AML-193 (cell line): ENCODE measurements at regions not wholly inside any gene's neighbourhood (a gene's known extent, or its start where the extent isn't known, plus 50 kb on each side); places are given as distances from the start of the nearest gene placed in this dataset.

Experiments
- DNase-seq, 2 experiments: peaks; one replicate each; lab custom pipeline; 2025; lab: John Stamatoyannopoulos, UW

DNA sequence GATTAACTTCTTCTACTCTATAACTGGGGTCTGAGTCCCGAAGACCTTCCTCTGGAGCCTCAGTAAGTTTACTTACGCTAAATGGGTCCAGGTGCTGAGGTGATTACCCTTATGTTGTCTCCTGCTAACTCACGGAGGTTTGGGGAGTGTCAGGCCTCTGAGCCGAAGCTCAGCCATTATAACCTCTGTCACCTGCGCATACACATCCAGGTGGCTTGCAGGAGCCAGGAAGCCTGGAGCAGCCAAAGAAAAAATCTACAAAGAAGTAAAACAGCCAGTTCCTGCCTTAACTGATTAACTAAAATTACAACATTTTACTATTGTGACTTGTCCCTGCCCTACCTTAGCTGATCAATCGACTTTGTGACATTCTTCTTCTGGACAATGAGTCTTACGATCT, 350.7 kb downstream of the GLRX3 start:
- DNase-seq, result no peak

DNA sequence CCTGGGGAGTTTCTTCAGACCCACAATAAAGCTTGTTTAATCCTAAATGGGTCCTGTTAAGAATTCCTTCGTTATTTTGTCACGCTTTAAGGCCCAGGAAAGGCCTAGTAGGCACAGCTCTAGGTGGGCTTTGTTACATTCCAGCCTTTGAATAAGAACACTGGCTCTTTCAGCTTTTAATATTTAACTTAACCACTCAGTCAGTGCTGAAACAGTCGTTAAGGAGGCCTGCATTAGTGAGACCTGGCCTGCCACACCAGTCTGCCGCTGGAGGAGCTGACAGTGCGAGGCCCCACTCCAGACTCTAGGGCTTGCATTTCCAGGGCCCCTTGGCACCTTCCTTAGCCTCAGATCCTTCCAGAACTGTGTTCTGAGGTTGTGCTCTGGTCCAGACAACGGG, 351.4 kb downstream of the GLRX3 start:
- DNase-seq, result no peak

DNA sequence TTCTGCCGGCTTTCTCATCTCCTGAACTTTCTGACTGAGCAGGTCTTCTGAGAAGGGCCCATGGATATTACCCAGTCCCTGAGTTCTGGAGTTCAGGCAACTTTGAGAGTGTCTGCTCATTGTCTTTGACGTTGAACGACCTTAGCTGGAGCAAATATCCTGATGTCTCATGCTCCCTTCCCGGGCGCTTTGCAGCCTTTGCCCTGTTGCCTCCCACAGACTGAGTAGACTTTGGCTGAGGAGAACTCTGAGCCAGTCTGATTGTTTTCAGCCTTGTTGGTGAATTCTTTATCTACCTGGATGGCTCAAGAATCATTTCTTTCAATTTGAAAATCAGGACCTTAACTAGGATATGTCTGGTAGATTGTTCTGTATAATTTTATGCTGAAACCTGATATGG, 353.7 kb downstream of the GLRX3 start:
- no peak for DNase-seq

DNA sequence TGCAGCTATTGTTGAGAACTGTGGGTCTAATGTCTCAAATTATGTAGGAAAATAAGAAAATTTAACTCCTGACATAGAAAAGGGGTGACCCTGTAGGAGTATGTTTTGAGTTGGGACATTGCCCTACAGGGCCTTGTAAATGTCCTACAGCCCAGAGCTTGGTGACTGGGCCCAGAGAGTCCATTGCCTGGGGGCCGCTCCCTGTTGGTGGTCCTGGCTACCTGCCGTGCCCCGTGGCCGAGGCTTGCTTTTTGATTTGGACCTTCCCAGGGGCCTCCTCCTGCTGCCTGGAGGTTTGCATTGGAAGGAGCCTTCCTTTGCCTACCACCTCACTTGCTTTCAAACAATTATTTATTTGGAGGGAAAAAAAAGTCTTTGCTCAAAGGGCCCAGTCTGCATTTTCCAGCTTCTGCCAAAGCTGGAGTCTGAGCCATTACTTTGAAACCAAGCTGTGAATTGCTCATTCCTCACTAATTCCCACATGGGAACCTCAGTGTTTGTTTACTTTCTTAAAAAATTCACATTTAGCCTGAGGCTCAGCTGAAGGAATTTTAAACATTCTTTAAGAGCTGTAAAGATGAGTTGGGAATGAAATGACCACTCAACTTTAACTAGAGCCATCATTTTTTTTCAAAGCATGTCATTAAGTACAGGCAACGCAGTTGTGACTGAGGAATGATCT, 355.0 kb downstream of the GLRX3 start:
- no peak for DNase-seq

DNA sequence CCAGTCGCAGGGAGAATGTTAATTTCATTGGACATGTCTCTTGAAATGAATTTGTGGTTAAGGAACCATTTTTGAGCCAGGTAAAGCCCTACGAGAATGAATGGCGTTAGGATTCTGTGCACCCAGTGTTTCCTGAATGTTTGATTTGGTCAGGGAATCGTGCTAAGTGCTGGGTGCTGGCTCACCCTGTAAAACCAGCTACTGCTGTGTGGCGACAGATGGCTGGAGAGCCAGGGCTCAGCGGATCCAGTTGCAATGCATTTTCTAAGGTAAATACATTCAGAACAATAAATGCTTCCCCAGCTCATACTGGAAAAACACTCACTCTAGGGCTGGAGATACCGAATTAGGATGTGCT, 355.5 kb downstream of the GLRX3 start:
- DNase-seq, result no peak

DNA sequence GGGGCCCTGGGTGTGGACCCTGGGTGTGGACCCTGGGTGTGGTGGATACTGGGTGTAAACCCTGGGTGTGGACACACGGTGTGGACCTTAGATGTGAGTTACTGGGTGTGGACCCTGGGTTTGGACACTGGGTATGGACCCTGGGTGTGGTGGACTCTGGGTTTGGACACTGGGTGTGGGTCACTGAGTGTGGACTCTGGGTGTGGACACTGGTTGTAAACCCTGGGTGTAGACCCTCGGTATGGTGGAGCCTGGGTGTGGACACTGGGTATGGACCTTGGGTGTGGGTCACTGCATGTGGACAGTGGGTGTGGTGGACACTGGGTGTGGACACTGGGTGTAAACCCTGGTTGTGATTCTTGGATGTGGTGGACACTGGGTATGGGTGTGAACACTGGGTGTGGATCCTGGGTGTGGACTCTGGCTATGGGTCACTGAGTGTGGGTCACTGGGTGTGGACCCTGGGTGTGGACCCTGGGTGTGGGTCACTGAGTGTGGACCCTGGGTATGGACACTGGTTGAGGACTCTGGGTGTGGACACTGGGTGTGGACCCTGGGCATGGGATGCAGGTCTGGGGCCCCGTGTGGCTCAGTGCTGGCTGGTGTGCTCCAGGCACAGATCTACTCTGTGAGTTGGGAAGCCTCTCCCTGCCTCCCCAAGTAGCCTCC, 356.2 kb downstream of the GLRX3 start:
- no peak for DNase-seq

DNA sequence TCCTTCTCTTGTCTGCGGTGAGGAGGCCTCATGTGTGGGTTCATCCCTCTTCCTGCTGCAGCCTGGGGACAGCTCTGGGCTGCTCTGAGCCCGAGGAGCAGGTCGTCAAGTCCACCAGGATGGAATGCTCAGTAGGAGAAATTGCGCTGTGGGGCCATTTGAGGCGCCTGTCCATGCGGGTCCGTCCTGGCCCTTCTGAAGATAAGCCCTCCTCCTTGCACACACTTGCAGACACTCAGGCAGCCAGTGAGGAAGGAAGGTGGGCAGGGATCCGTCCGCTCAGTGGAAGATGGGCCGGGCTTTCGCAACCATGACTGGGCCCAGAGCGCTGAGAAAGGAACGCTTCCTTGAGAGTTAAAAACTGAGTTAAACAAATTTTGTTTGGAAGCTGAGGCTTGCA, 356.8 kb downstream of the GLRX3 start:
- no peak for DNase-seq

DNA sequence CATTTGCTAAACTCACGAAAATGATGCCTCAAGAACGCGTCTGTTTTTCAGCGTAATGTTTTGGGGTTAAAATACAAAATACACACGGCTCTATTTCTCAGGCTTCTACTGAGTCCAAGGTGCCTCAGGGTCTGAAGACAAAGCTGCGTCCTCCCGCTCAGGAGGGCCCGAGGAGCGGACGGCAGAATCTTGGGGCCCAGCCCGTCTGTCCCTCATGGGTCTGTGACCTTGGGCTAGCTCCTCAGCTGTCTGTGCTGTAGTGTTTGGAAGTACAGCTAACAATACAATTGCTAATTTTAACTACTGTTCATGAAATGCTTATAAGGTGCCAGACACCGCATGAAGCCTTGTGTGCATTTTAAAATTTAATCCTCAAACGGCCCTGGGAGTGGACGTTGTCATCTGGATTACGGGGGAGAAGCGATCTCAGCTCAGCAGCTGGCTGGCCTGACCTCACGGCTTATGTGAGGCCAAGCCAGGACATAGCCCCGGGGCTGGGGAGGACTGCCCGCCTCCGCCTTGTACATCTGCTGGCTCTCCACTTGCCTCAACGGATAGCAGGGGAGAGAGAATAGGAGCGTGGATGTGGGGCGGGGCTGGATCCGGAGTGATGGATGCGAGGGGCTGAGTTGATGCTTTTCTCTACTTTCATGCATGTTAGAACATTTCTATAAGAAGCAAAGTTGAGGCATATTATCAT, 357.4 kb downstream of the GLRX3 start:
- no peak for DNase-seq

DNA sequence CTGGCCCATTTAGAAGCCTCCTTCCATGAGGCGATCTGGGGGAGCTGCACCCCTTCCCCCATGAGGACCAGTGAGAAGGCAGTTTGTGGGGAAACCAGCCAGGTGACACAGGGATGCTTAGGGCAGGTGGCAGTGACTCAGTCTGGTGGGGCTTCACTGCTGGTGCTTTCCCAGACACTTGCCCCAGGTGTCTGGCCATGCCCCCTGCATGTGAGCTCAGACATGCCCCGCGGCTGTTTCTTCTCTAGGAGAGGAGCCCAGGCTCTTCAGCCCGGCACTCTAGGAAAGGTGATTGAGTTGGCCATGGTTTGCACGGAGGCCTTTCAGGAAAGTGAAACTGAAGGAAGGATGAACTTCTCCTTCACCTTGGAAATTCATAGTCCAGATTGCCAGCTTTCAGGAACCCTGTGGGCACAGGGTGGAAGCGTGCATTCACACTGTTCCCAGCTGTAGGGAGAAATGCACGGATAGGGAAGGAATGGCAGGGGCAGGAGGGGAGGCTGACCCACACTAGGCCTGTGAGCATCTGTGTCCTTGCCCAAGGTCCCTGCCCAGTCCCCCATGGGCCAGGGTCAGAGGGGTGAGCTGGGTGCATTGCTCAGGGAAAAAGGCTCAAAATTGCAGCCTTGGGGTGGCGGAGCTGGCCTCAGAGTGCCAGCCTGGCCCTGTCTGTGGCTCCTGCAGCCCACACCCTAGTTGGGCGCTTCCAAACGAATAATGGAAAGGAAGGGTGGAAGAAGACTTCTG, 359.1 kb downstream of the GLRX3 start:
- DNase-seq, result no peak

DNA sequence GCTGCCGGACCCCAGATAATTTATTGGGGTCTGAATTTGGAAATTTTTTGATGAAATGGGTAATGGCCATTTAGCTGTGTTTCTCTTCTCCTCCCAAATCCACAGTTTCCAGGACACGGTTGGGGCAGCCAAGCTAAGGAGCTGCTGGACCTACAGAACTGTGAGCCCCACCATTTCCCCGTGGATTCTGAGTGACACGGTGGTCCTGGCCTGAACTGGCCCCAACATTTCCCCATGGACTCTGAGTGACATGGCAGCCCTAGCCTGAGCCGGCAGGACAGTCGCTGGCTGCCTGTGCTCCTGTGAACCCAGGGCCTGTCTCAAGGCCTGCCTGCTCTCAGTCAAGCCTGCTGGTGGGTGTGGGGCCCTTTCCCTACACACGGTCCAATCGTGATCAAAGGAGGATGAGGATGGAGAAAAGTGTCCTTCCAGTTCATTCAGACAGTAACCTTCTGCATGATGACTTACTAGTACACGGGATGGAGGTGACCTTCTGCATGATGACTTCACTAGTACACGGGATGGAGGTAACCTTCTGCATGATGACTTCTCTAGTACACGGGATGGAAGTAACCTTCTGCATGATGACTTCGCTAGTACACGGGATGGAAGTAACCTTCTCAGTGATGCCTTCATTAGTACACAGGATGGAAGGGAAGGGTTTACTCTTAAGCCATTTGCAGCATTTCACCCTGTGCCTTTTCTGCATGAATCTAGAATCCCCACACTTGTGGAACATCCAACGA, 359.9 kb downstream of the GLRX3 start:
- DNase-seq, result no peak

DNA sequence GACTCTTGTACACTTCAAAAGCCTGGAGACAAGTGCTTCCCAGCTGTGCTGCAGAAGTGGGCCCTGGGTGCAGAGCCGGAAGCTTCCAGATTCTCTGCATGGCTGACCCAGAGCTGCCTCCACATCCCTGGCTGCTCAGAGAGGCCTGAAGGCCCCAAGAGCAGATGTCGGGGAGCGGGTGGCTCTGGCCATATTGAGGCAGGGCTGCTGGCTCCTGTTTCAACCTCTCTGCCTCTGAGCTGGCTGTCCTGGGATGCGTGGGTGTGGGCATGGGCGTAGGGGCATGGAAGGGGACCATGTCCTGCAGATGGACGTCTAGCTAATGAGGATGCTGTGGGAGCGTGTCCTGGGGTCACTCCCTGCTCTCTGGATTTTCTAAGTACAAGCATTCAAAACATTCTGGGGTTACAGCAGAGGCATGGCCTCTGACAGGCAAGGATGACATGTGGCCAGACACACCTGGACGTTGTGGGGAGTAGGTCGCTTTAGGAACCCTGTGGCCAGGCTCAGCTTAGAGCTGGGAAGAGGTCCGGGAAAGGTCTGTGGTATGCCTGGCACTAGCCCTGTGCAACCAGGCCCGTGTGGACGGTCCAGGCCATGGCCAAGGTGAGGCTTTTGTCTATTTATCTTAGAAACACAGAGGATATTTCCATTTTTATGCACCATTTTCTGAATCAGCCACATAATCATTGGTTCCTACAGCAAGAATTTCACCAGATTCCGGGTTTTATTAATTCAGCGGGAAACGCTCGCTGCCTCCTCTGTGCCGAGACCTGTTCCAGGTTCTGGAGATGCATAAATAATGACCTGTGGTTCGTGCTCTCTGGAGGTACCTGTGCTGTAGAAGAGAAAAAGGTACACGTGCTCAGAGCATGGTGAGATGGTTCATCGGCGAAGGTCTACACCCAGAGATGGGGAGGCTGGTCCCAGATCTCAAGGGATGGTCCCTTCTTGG, 361.1 kb downstream of the GLRX3 start:
- DNase-seq, result no peak

DNA sequence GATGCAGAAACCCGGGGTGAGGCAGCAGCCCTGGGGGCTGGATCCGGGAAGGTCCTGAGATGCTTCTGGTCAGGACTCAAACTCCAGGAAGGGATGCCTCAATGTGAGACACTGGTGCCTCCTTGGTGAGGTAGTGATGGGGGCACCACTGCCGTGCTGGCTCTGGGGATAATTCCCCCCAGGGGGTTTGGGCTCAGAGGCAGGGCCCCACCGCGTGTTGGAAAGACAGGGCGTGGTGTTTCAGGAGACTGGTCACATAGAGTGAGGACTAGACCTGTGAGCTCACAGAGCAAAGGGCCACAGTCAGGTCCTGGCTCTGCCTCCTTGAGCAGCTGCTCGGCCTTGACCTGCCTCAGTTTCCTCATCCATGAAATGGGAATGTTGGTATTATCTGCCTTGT, 361.9 kb downstream of the GLRX3 start:
- no peak for DNase-seq

DNA sequence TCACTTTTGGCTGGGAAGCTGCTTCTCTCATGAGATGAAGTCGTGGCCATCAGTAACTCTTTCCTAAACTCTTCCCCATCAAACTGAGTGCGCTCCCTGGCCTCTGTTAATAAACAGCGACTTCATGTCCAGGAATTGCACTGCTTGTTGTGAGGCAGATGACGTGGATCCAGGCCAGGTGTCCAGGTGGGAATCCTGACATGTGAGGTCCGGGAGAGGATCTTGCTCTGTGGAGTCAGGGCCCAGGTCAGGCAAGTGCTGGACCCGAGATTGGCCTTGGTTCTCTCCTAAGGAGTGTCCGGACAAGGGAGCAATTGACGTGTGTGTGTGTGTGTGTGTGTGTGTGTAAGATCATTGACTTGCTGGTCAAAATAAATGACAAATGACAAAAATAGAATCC, 362.7 kb downstream of the GLRX3 start:
- no peak for DNase-seq

DNA sequence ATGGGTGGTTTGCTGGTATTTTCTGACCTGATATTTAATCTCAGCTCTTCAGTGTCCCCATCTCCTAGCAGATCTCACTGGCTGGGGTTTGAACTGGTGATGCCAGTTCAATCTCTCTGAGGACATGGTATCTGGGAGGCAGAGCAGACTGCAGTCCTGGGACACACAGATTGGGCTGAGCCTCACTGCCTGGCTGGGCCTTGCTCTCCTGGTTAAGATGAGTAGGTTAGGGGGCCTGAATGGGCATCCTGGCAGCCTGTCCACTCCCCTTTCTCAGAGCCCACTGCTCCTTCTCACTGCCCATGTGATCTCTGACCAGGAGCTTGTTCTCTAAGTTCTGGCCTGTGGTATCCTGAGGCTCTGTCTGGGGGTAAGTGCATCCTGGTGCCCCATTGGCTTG, 363.4 kb downstream of the GLRX3 start:
- no peak for DNase-seq

DNA sequence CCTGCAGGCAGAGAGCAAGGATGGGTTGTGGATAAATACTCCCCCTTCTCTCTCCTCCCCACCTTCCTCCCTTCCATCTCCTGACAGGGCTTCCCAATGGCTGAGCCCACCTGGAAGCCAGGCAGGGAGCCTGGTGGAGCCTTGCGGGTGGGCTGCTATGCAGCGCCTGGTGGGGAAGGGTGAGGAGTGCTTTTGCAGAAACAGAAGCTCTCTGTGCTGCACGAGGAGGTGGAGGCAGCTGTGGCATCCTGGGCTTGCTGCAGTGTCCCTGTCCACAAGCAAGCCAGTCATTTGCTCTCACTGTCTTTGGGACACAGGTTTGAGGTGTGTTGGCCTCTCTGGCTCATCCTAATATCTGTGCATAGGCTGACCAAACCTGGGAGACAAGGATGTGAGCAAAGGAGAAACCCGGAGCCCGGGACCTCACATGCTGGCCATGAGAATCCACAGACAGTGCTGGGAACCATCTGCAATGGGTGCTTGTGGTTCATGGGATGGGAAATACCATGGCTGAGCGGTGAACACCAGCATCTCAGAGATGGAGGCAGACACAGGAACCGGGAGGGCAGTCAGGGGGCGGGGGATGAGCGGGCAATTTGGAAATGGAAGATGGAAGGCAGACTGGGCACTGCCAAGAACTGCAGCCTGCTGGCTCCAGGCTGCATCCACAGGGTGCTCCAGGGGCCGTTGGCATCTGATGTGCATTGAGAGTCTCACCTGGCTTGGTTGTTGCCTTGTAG, 364.2 kb downstream of the GLRX3 start:
- DNase-seq, result no peak

DNA sequence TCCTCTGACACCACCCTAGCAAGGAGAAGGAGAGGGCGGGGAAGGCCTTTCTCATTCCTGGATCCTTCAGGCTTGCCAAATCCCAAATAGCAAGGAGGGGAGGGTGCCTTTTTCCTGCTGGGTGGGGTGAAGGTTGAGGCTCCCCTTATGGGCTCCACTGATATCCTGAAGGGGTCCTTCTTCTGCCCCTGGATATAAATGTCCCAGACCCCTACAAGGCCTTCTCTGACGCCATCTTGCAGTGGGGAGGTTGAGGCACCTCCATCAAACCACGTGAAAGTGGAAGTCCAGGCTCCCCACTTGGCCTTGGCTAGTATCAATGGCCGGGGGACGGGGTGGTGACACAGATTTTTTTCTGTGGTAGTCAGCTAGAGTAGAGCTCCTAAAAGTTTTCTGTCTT, 371.3 kb downstream of the GLRX3 start:
- DNase-seq, result no peak

DNA sequence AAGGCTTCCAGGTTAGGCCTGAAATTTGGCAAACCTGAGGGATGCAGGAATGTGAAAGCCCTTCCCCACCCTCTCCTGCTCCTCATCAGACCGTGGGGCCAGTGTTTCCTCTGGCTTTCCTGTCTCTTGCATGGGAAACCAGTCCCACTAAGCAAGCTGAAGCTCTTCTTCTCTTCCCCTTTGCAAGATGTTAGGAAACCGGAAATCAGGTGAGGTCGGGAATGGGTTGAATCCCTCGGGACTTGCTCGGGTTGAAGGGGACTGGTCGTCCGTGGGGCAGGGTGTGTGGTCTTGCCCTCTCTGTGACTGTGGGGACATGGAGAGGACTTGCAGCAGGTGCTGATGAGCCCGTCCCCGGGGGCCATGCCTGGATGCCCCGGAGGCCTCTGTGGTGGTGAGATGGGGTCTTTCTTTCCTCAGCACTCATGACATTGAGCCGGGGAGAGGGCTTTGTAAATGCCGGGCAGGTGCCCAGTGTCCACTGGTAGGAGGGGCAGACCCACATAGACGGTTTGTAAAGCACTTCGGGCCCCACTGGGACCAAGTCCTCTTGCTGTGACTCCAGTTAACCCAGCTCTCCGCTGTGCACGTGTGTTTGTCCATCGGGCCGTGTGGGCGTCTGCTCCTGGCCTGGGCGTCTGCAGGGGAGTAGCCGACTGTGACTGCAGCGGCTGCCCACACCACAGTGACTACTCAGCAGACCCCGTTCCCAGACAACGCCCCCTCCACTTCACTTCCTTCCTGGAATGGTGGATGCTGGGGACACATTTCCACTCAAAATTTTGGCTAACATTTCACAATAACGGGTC, 373.9 kb downstream of the GLRX3 start:
- DNase-seq, result no peak

DNA sequence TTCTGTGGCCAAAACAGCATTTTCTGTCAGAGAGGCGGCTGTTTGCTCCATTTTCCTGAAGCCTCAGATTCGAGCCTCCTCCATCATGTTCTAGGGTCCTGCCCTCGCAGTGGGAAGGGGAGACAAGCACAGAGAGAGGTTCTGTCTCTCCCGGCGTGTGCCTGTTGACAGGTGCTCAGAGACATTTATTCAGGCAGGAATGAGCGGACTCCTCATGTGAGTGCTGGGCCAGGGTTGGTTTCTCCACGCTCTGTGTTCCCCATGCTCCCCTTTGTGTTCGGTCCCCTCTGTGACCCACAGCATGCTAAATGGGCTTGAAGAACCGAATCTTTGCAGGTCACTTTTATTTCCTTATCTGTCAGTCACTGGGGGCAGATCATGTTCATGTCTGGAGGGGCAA, 374.6 kb downstream of the GLRX3 start:
- DNase-seq, result no peak

DNA sequence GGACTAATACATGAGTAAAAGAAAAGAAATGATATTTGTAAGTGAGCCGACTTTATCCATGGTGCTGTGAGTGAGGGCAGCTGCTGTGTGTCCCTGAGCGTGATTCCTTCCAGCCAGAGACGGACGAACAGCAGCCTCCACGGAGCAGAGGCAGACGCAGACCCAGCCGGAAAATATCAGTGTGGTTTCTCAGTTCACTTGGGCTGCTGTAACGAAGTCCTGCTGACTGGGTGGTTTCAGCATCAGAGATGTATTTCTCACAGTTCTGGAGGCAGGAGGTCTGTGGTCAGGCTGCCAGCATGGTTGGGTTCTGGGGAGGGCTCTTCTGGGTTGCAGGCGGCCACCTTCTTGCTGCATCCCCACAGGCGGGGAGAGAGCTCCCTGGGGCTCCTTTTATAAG, 375.6 kb downstream of the GLRX3 start:
- no peak for DNase-seq
